ENCODE measurements at regions not wholly inside any gene's neighbourhood (a gene's known extent, or its start where the extent isn't known, plus 50 kb on each side); places are given as distances from the start of the nearest gene placed in this dataset.

DNA sequence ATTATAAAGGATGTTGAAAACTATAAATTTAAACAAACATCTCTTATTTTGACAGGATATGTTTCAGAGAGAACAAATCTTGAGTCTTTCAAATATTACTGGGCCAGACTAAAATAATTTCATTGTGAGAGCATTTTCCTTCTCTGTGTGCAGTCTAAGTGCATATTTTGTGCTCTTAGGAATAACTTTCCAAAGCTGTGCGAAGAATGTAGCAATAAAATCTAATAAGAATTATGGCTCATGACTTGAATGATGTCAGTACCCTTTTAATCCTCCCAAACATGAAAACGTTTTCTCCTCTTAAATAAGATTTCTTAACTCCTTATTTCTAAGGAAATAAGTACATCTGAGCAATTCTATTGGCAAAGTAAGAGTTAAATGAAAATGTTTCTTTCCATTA is 76.2 kb upstream of the EFEMP1 start:
- no peaks in the 10 kb centered on the region for H3K36me3 Mint-ChIP-seq
- Histone ChIP-seq H3K4me1 (ENCODE audit: control insufficient read depth, insufficient read depth, low read length) (no peaks in the 10 kb centered on the region), H3K27ac (ENCODE audit: low read length) (no peak overlapping the region), H3K9me3 (ENCODE audit: control insufficient read depth, insufficient read depth, low read length) (no peaks in the 10 kb centered on the region), H3K36me3 (ENCODE audit: control insufficient read depth, insufficient read depth, low read length) (no peaks in the 10 kb centered on the region), H3K27me3 (ENCODE audit: control insufficient read depth, insufficient read depth, low read length) (no peaks in the 10 kb centered on the region), H3K4me3 (ENCODE audit: low read length) (no peak overlapping the region)
- no peak overlapping the region for H3K27ac Mint-ChIP-seq
- ATAC-seq (no peak), DNase-seq (no peak)
- peaks cover 0 to 2% of the 10 kb centered on the region in 2 donors for H3K27me3 Mint-ChIP-seq (ENCODE audit: low read depth in 2 of 2)
- WGBS (ENCODE audit: insufficient coverage), result no CpG with 5 or more reads among the region's 2 CpGs
- H3K4me3 Mint-ChIP-seq, result no peak overlapping the region
- intact Hi-C loops (cut with micrococcal nuclease), result no loop called here
- TF ChIP-seq, protein P1, sequence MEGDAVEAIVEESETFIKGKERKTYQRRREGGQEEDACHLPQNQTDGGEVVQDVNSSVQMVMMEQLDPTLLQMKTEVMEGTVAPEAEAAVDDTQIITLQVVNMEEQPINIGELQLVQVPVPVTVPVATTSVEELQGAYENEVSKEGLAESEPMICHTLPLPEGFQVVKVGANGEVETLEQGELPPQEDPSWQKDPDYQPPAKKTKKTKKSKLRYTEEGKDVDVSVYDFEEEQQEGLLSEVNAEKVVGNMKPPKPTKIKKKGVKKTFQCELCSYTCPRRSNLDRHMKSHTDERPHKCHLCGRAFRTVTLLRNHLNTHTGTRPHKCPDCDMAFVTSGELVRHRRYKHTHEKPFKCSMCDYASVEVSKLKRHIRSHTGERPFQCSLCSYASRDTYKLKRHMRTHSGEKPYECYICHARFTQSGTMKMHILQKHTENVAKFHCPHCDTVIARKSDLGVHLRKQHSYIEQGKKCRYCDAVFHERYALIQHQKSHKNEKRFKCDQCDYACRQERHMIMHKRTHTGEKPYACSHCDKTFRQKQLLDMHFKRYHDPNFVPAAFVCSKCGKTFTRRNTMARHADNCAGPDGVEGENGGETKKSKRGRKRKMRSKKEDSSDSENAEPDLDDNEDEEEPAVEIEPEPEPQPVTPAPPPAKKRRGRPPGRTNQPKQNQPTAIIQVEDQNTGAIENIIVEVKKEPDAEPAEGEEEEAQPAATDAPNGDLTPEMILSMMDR (IDR thresholded peaks at IDR 0.05), result no peak
- H3K4me1 Mint-ChIP-seq, result no peaks in the 10 kb centered on the region
- peaks cover 2 to 8% of the 10 kb centered on the region in 2 donors for H3K9me3 Mint-ChIP-seq

DNA sequence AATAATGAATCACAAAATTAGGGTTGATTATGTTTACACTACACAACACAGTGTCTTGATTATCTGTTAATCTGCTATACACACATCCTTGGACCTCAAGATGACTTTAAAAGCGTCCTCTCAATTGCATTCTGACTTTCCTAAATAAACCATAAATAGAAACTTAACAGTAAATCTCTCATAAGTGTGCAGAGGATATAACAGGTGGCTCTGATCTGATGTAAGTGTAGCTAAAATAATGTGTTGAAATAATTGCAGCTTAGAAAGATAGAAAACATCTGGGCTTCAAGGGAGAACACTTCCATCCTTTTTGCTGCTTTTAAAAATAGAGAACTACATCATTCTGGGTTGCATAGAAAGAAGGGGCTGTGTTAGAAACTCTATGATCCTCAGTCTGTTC is 78.4 kb upstream of the EFEMP1 start:
- H3K4me3 ChIP-seq (ENCODE audit: low read length), result no peak overlapping the region
- H3K4me1 ChIP-seq (ENCODE audit: control insufficient read depth, insufficient read depth, low read length), result no peaks in the 10 kb centered on the region
- no peak for ATAC-seq
- Mint-ChIP-seq H3K27me3 (ENCODE audit: low read depth in 2 of 2) (peaks cover 0 to 2% of the 10 kb centered on the region in 2 donors), H3K4me1 (no peaks in the 10 kb centered on the region), H3K36me3 (no peaks in the 10 kb centered on the region), H3K4me3 (no peak overlapping the region), H3K27ac (no peak overlapping the region), H3K9me3 (peaks cover 2 to 3% of the 10 kb centered on the region in 2 donors)
- TF ChIP-seq, protein P1 (IDR thresholded peaks at IDR 0.05), result no peak
- no peak for DNase-seq
- no CpG with 5 or more reads among the region's 1 CpG for WGBS (ENCODE audit: insufficient coverage)
- intact Hi-C loops (cut with micrococcal nuclease), result no loop called here
- no peaks in the 10 kb centered on the region for H3K27me3 ChIP-seq (ENCODE audit: control insufficient read depth, insufficient read depth, low read length)
- H3K9me3 ChIP-seq (ENCODE audit: control insufficient read depth, insufficient read depth, low read length), result no peaks in the 10 kb centered on the region
- no peaks in the 10 kb centered on the region for H3K36me3 ChIP-seq (ENCODE audit: control insufficient read depth, insufficient read depth, low read length)
- no peak overlapping the region for H3K27ac ChIP-seq (ENCODE audit: low read length)

GRCh38 chr2:56008661-56009431 is 85.3 kb upstream of the EFEMP1 start:
- no peak overlapping the region for H3K27ac Mint-ChIP-seq
- ATAC-seq, result no peak
- H3K9me3 Mint-ChIP-seq, result no peaks in the 10 kb centered on the region
- H3K36me3 ChIP-seq (ENCODE audit: control insufficient read depth, insufficient read depth, low read length), result no peaks in the 10 kb centered on the region
- no peak overlapping the region for H3K4me3 Mint-ChIP-seq
- no peaks in the 10 kb centered on the region for H3K4me1 Mint-ChIP-seq
- DNase-seq, result no peak
- H3K36me3 Mint-ChIP-seq, result no peaks in the 10 kb centered on the region
- H3K27me3 Mint-ChIP-seq (ENCODE audit: low read depth in 2 of 2), result no peaks in the 10 kb centered on the region
- intact Hi-C loops (cut with micrococcal nuclease), result no loop called here
- H3K27ac ChIP-seq (ENCODE audit: low read length), result no peak overlapping the region
- H3K9me3 ChIP-seq (ENCODE audit: control insufficient read depth, insufficient read depth, low read length), result no peaks in the 10 kb centered on the region
- no peaks in the 10 kb centered on the region for H3K4me1 ChIP-seq (ENCODE audit: control insufficient read depth, insufficient read depth, low read length)
- 41% methylated on average over 7 of the region's 8 CpGs for WGBS (ENCODE audit: insufficient coverage)
- no peak overlapping the region for H3K4me3 ChIP-seq (ENCODE audit: low read length)
- H3K27me3 ChIP-seq (ENCODE audit: control insufficient read depth, insufficient read depth, low read length), result no peaks in the 10 kb centered on the region
- TF ChIP-seq, protein P1 (IDR thresholded peaks at IDR 0.05), result no peak

Data from natural killer cell (primary cell).